ENCODE measurements at regions not wholly inside any gene's neighbourhood (a gene's known extent, or its start where the extent isn't known, plus 50 kb on each side); places are given as distances from the start of the nearest gene placed in this dataset.

DNA sequence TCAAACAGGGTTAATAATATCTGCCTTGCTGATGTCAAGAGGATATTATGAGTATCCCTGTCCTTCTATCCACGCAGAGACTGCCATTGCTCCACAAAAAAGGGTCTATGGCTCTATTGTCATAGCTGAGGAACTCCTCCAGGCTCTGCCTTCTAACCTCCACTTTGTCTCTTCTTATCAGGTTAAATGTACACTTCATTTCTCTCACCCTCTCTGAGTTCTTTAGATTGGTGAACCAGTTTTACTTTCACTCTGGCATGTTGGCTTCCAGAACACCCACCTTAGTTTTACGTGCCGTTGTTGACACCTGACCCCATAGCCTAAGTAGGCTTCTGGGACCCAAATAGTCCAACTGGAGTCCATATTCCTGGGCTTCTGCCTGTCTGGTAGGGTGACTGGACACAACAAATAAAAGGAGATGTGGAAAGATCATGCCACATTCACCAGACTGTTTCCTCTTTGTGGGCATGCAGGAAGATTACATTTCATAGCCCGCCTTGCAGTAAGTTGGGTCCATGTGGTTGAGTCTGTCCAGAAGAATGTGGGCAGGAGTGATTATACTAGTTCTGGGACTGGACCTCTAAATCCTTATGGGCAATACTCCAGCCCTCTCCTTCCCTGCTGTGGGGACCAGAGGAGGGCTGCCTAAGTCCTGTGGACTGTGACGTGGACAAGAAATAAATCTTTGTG, 350.4 kb upstream of the CLINT1 start:
- intact Hi-C loops (cut with DNase I; ENCODE audit: low total_unique reads): no loop called here
- WGBS, 5 donors: 67 to 93% (median 77%) methylated on average over 5 of the region's 5 CpGs
- TF ChIP-seq POLR2A (IDR thresholded peaks at IDR 0.05) (no peak), CTCF (IDR thresholded peaks at IDR 0.05) (no peak), POLR2AphosphoS5 (IDR thresholded peaks at IDR 0.05) (no peak), EP300 (IDR thresholded peaks at IDR 0.05) (no peak)

GRCh38 chr5:158207733-158208132, 348.8 kb upstream of the CLINT1 start:
- Histone ChIP-seq H3K36me3 (no peaks in the 10 kb centered on the region), H3K4me3 (no peak overlapping the region), H3K27ac (no peak overlapping the region), H3K27me3 (peaks cover 0 to 6% (median 0%) of the 10 kb centered on the region in 3 donors), H3K4me1 (no peaks in the 10 kb centered on the region), H3K9me3 (no peaks in the 10 kb centered on the region)
- DNase-seq: no peak
- intact Hi-C loops (cut with DNase I; ENCODE audit: low total_unique reads): no loop called here
- TF ChIP-seq EP300 (IDR thresholded peaks at IDR 0.05): no peak
- TF ChIP-seq POLR2AphosphoS5 (IDR thresholded peaks at IDR 0.05): no peak
- TF ChIP-seq CTCF (IDR thresholded peaks at IDR 0.05): no peak
- TF ChIP-seq POLR2A (IDR thresholded peaks at IDR 0.05): no peak
- WGBS, 5 donors: 82 to 89% (median 84%) methylated on average over 10 of the region's 10 CpGs

More for the DNA sequence above, 350.4 kb upstream of the CLINT1 start:
- Histone ChIP-seq H3K27ac (no peak overlapping the region), H3K4me3 (no peak overlapping the region), H3K9me3 (no peaks in the 10 kb centered on the region), H3K36me3 (no peaks in the 10 kb centered on the region), H3K27me3 (peaks cover 0 to under 1% (median 0%) of the 10 kb centered on the region in 3 donors), H3K4me1 (no peaks in the 10 kb centered on the region)
- DNase-seq: no peak

- 89 to 94% (median 93%) methylated on average over 2 of the region's 2 CpGs for WGBS, 5 donors
- intact Hi-C loops (cut with DNase I; ENCODE audit: low total_unique reads): no loop called here
Observed at GRCh38 chr5:158205992-158206391, 347.0 kb upstream of the CLINT1 start.

DNA sequence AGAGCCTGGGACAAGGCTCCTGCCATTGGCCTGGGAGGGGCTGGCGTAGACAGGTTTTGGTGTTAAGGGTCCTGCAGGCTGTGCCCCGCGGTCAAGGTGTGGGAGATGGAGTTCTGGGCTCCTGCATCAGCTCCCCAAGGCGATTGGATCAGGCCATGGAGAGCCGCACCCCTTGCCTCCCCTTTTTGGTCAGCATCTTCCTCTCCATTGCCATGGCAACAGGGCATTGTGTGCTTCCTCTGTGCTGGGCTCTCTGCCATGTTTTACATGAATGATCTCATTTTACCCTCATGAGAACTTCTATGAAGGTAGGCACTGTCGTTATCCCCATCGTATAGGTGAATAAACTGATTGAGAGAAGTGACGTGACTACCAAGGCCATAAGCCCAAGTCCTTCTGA, 344.3 kb upstream of the CLINT1 start:
- no peak for DNase-seq
- no peaks in the 10 kb centered on the region for H3K4me1 ChIP-seq
- H3K27ac ChIP-seq: no peak overlapping the region
- H3K36me3 ChIP-seq: no peaks in the 10 kb centered on the region
- no peak for TF ChIP-seq EP300 (IDR thresholded peaks at IDR 0.05)
- no peak for TF ChIP-seq POLR2A (IDR thresholded peaks at IDR 0.05)
- no peak for TF ChIP-seq CTCF (IDR thresholded peaks at IDR 0.05)
- no peak for TF ChIP-seq POLR2AphosphoS5 (IDR thresholded peaks at IDR 0.05)
- intact Hi-C loops (cut with DNase I; ENCODE audit: low total_unique reads): no loop called here
- 80 to 90% (median 85%) methylated on average over 7 to 8 of the region's 8 CpGs for WGBS, 5 donors
- H3K4me3 ChIP-seq: no peak overlapping the region
- peaks cover 0 to 6% (median 0%) of the 10 kb centered on the region in 3 donors for H3K27me3 ChIP-seq
- no peaks in the 10 kb centered on the region for H3K9me3 ChIP-seq

More at GRCh38 chr5:158205992-158206391, 347.0 kb upstream of the CLINT1 start:
- H3K36me3 ChIP-seq: no peaks in the 10 kb centered on the region
- peaks cover 0 to 6% (median 0%) of the 10 kb centered on the region in 3 donors for H3K27me3 ChIP-seq
- H3K4me1 ChIP-seq: no peaks in the 10 kb centered on the region
- no peaks in the 10 kb centered on the region for H3K9me3 ChIP-seq
- H3K27ac ChIP-seq: no peak overlapping the region
- DNase-seq: no peak
- no peak for TF ChIP-seq EP300 (IDR thresholded peaks at IDR 0.05)
- TF ChIP-seq CTCF (IDR thresholded peaks at IDR 0.05): no peak
- no peak for TF ChIP-seq POLR2AphosphoS5 (IDR thresholded peaks at IDR 0.05)
- TF ChIP-seq POLR2A (IDR thresholded peaks at IDR 0.05): no peak
- no peak overlapping the region for H3K4me3 ChIP-seq
